BLaER1 treated with 17β-estradiol and CSF1 and Interleukin-3, amounts not matched to agents 10 nM and 100 nM (cell line): ENCODE measurements at regions not wholly inside any gene's neighbourhood (a gene's known extent, or its start where the extent isn't known, plus 50 kb on each side); places are given as distances from the start of the nearest gene placed in this dataset.

Source experiments
- H3K27ac ChIP-seq, 11 experiments: shearing (Covaris generic); formaldehyde crosslinking; 2 replicates each; pipeline ENCODE4 v1.8.1; 2022
- H3K27me3 ChIP-seq, 11 experiments: shearing (Covaris generic); formaldehyde crosslinking; 2 replicates each; pipeline ENCODE4 v1.8.1; 2022
- H3K36me3 ChIP-seq, 11 experiments: shearing (Covaris generic); formaldehyde crosslinking; 2 replicates each; pipeline ENCODE4 v1.8.1; 2022
- H3K4me1 ChIP-seq, 10 experiments: shearing (Covaris generic); formaldehyde crosslinking; 2 replicates each; pipeline ENCODE4 v1.8.1; 2022
- H3K4me2 ChIP-seq, 11 experiments: shearing (Covaris generic); formaldehyde crosslinking; 2 replicates each; pipeline ENCODE4 v1.8.1; 2022
- H3K4me3 ChIP-seq, 10 experiments: shearing (Covaris generic); formaldehyde crosslinking; 2 replicates each; pipeline ENCODE4 v1.8.1; 2022
- H3K9ac ChIP-seq, 11 experiments: shearing (Covaris generic); formaldehyde crosslinking; 2 replicates each; pipeline ENCODE4 v1.8.1; 2022
- H3K9me3 ChIP-seq, 11 experiments: shearing (Covaris generic); formaldehyde crosslinking; replicated peaks in 1 of 11; 2 replicates each; pipeline ENCODE4 v1.8.1; 2022
- H4K20me1 ChIP-seq, 11 experiments: shearing (Covaris generic); formaldehyde crosslinking; 2 replicates each; pipeline ENCODE4 v1.8.1; 2022
- Cebpa-rat ChIP-seq, 11 experiments: shearing (Covaris generic); IDR thresholded peaks; 2 replicates each; pipeline ENCODE4 v1.8.1; 2022

GRCh38 chr13:90121784-90122183, 1225.7 kb upstream of the MIR17HG start:
- TF ChIP-seq Cebpa-rat (IDR thresholded peaks at IDR 0.05) = no peak
- no peak overlapping the region for H3K27ac ChIP-seq
- no peak overlapping the region for H3K4me2 ChIP-seq
- no peaks in the 10 kb centered on the region for H3K4me1 ChIP-seq
- H3K9me3 ChIP-seq = no peaks in the 10 kb centered on the region
- no peaks in the 10 kb centered on the region for H3K27me3 ChIP-seq
- no peak overlapping the region for H3K4me3 ChIP-seq
- no peaks in the 10 kb centered on the region for H4K20me1 ChIP-seq
- no peaks in the 10 kb centered on the region for H3K36me3 ChIP-seq
- H3K9ac ChIP-seq = no peak overlapping the region

DNA sequence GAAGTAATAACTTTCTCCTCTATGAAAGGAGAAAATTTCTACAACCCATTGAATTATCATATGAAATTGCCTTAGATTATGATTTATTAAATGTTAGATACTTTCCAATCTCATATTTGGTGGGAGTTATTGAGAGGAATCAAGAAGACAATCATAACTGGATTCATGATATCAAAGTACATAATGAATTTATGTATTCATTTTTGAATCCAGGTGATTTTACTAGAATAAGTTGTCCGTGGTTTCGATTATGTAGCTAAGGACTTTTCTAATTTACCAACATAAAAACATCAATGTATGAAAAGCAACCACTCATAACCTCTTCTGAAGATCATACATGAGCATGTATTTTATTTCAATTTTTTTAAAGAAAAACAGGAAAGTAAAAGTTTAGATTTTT, 1225.0 kb upstream of the MIR17HG start:
- Histone ChIP-seq H3K4me2 (no peak overlapping the region), H3K27me3 (no peaks in the 10 kb centered on the region), H3K4me3 (no peak overlapping the region), H3K9me3 (no peaks in the 10 kb centered on the region), H3K9ac (no peak overlapping the region), H3K4me1 (no peaks in the 10 kb centered on the region), H4K20me1 (no peaks in the 10 kb centered on the region), H3K27ac (no peak overlapping the region), H3K36me3 (no peaks in the 10 kb centered on the region)
- no peak for TF ChIP-seq Cebpa-rat (IDR thresholded peaks at IDR 0.05)

- no peak for TF ChIP-seq Cebpa-rat (IDR thresholded peaks at IDR 0.05)
- no peaks in the 10 kb centered on the region for H3K4me1 ChIP-seq
- no peak overlapping the region for H3K27ac ChIP-seq
- no peaks in the 10 kb centered on the region for H3K36me3 ChIP-seq
- H3K4me3 ChIP-seq = no peak overlapping the region
- H3K4me2 ChIP-seq = no peak overlapping the region
- H4K20me1 ChIP-seq = no peaks in the 10 kb centered on the region
- H3K9me3 ChIP-seq = no peaks in the 10 kb centered on the region
- no peak overlapping the region for H3K9ac ChIP-seq
- no peaks in the 10 kb centered on the region for H3K27me3 ChIP-seq
Observed at GRCh38 chr13:90135558-90135957, 1211.9 kb upstream of the MIR17HG start.

GRCh38 chr13:90142251-90142650, 1205.2 kb upstream of the MIR17HG start:
- H3K4me1 ChIP-seq = no peaks in the 10 kb centered on the region
- 0 out of 22 replicates have a peak, but pooled peaks cover 0 to 7% (median 0%) of the 10 kb centered on the region in 11 experiments for H3K9me3 ChIP-seq
- H3K9ac ChIP-seq = no peak overlapping the region
- H3K4me2 ChIP-seq = no peak overlapping the region
- H4K20me1 ChIP-seq = no peaks in the 10 kb centered on the region
- H3K36me3 ChIP-seq = no peaks in the 10 kb centered on the region
- no peak for TF ChIP-seq Cebpa-rat (IDR thresholded peaks at IDR 0.05)
- no peak overlapping the region for H3K4me3 ChIP-seq
- no peak overlapping the region for H3K27ac ChIP-seq
- H3K27me3 ChIP-seq = no peaks in the 10 kb centered on the region

- Histone ChIP-seq H3K9me3 (no peaks in the 10 kb centered on the region), H3K27ac (no peak overlapping the region), H3K36me3 (no peaks in the 10 kb centered on the region), H3K9ac (no peak overlapping the region), H3K4me3 (no peak overlapping the region), H3K27me3 (no peaks in the 10 kb centered on the region), H4K20me1 (no peaks in the 10 kb centered on the region), H3K4me1 (no peaks in the 10 kb centered on the region), H3K4me2 (no peak overlapping the region)
- TF ChIP-seq Cebpa-rat (IDR thresholded peaks at IDR 0.05) = no peak
Observed at GRCh38 chr13:90154311-90154960, 1193.1 kb upstream of the MIR17HG start.

- no peaks in the 10 kb centered on the region for H3K9me3 ChIP-seq
- TF ChIP-seq Cebpa-rat (IDR thresholded peaks at IDR 0.05) = no peak
- no peak overlapping the region for H3K4me3 ChIP-seq
- H3K36me3 ChIP-seq = no peaks in the 10 kb centered on the region
- H3K9ac ChIP-seq = no peak overlapping the region
- H3K27me3 ChIP-seq = no peaks in the 10 kb centered on the region
- H3K27ac ChIP-seq = no peak overlapping the region
- H3K4me2 ChIP-seq = no peak overlapping the region
- no peaks in the 10 kb centered on the region for H4K20me1 ChIP-seq
- no peaks in the 10 kb centered on the region for H3K4me1 ChIP-seq
Observed at GRCh38 chr13:90156390-90156789, 1191.1 kb upstream of the MIR17HG start.

GRCh38 chr13:90168953-90169352, 1178.5 kb upstream of the MIR17HG start:
- no peak for TF ChIP-seq Cebpa-rat (IDR thresholded peaks at IDR 0.05)
- Histone ChIP-seq H3K4me1 (no peaks in the 10 kb centered on the region), H4K20me1 (no peaks in the 10 kb centered on the region), H3K9me3 (no peaks in the 10 kb centered on the region), H3K27me3 (no peaks in the 10 kb centered on the region), H3K4me2 (no peak overlapping the region), H3K4me3 (no peak overlapping the region), H3K9ac (no peak overlapping the region), H3K36me3 (no peaks in the 10 kb centered on the region), H3K27ac (no peak overlapping the region)

DNA sequence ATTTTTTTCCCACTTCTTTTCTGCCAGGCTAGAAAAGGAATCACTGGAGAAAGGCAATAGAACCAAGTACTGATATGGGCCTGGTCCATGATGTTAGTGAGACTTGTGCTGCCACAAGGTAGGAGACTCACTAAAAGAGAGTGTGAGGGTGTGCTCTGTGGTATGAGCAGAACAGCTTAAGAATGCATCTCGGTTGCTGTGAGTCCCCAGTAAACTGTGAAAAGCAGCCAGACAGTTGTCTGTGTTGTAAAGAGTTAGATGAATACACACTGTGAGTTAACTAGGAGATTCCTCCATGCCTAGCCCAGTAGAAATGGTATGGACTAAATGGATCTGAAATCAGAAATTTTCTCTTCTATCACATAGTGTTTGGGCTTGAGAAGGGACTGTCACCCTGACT, 1177.3 kb upstream of the MIR17HG start:
- H3K9me3 ChIP-seq = no peaks in the 10 kb centered on the region
- H3K4me1 ChIP-seq = no peaks in the 10 kb centered on the region
- no peak overlapping the region for H3K4me2 ChIP-seq
- H3K9ac ChIP-seq = no peak overlapping the region
- TF ChIP-seq Cebpa-rat (IDR thresholded peaks at IDR 0.05) = no peak
- H3K27me3 ChIP-seq = no peaks in the 10 kb centered on the region
- H4K20me1 ChIP-seq = no peaks in the 10 kb centered on the region
- no peak overlapping the region for H3K27ac ChIP-seq
- H3K36me3 ChIP-seq = no peaks in the 10 kb centered on the region
- no peak overlapping the region for H3K4me3 ChIP-seq

GRCh38 chr13:90171649-90172048, 1175.8 kb upstream of the MIR17HG start:
- Histone ChIP-seq H3K36me3 (no peaks in the 10 kb centered on the region), H3K27me3 (no peaks in the 10 kb centered on the region), H3K4me1 (no peaks in the 10 kb centered on the region), H3K9me3 (no peaks in the 10 kb centered on the region), H3K4me2 (no peak overlapping the region), H4K20me1 (no peaks in the 10 kb centered on the region), H3K9ac (no peak overlapping the region), H3K4me3 (no peak overlapping the region), H3K27ac (no peak overlapping the region)
- no peak for TF ChIP-seq Cebpa-rat (IDR thresholded peaks at IDR 0.05)

GRCh38 chr13:90177512-90177911, 1170.0 kb upstream of the MIR17HG start:
- H3K9me3 ChIP-seq = no peaks in the 10 kb centered on the region
- H3K27ac ChIP-seq = no peak overlapping the region
- H3K4me1 ChIP-seq = no peaks in the 10 kb centered on the region
- H3K27me3 ChIP-seq = no peaks in the 10 kb centered on the region
- no peak for TF ChIP-seq Cebpa-rat (IDR thresholded peaks at IDR 0.05)
- H3K4me3 ChIP-seq = no peak overlapping the region
- no peak overlapping the region for H3K9ac ChIP-seq
- H3K4me2 ChIP-seq = no peak overlapping the region
- no peaks in the 10 kb centered on the region for H3K36me3 ChIP-seq
- no peaks in the 10 kb centered on the region for H4K20me1 ChIP-seq
